MM.1S (cell line): ENCODE measurements at regions not wholly inside any gene's neighbourhood (a gene's known extent, or its start where the extent isn't known, plus 50 kb on each side); places are given as distances from the start of the nearest gene placed in this dataset.

ENCODE experiments used
- DNase-seq: peaks from one replicate; pipeline ENCODE4 v3.0.0-alpha.2; 2015
- H2AFZ ChIP-seq: fragments of 300-600 bp; sonication (generic); 2 replicates; pipeline ENCODE4 v1.6.0; 2016; ENCODE audit warnings: antibody characterized with exemption, low read length
- H3F3A ChIP-seq: fragments of 300-600 bp; sonication (generic); 2 replicates; pipeline ENCODE4 v1.6.1; 2016; ENCODE audit warnings: mild to moderate bottlenecking, antibody characterized with exemption, low read length, moderate library complexity, mixed read lengths; ENCODE audit not compliant: insufficient read depth
- H3K27ac ChIP-seq: fragments of 300-600 bp; sonication (generic); 2 replicates; pipeline ENCODE4 v1.5.1; 2016; ENCODE audit warnings: mild to moderate bottlenecking, low read length
- H3K27me3 ChIP-seq: fragments of 300-600 bp; sonication (generic); replicated peaks from 2 replicates; pipeline ENCODE4 v1.6.0; 2016; ENCODE audit warnings: low read length; ENCODE audit not compliant: insufficient read depth
- H3K36me3 ChIP-seq: fragments of 300-600 bp; sonication (generic); replicated peaks from 2 replicates; pipeline ENCODE4 v1.6.1; 2016; ENCODE audit warnings: mild to moderate bottlenecking, low read length, mixed read lengths; ENCODE audit not compliant: insufficient read depth
- H3K4me1 ChIP-seq: fragments of 300-600 bp; sonication (generic); 2 replicates; pipeline ENCODE4 v1.6.1; 2016; ENCODE audit warnings: low read length, mixed read lengths
- H3K4me2 ChIP-seq: fragments of 300-600 bp; sonication (generic); 2 replicates; pipeline ENCODE4 v1.6.0; 2016; ENCODE audit warnings: low read depth, low read length
- H3K4me3 ChIP-seq: fragments of 300-600 bp; sonication (generic); 2 replicates; pipeline ENCODE4 v1.5.1; 2016; ENCODE audit warnings: low read length, mixed read lengths
- H3K79me2 ChIP-seq: fragments of 300-600 bp; sonication (generic); 2 replicates; pipeline ENCODE4 v1.6.1; 2016; ENCODE audit warnings: mixed run types, low read length, mixed read lengths
- H3K9ac ChIP-seq: fragments of 300-600 bp; sonication (generic); 2 replicates; pipeline ENCODE4 v1.6.1; 2016; ENCODE audit warnings: low read length, mixed read lengths
- H3K9me2 ChIP-seq: fragments of 300-600 bp; sonication (generic); replicated peaks from 2 replicates; pipeline ENCODE4 v1.6.1; 2016; ENCODE audit warnings: mild to moderate bottlenecking, low read length, mixed read lengths; ENCODE audit not compliant: insufficient read depth
- H3K9me3 ChIP-seq: fragments of 300-600 bp; sonication (generic); replicated peaks from 2 replicates; pipeline ENCODE4 v1.6.1; 2016; ENCODE audit warnings: mild to moderate bottlenecking, low read length, mixed read lengths; ENCODE audit not compliant: insufficient read depth
- H4K20me1 ChIP-seq: fragments of 300-600 bp; sonication (generic); 2 replicates; pipeline ENCODE4 v1.6.1; 2016; ENCODE audit warnings: mild to moderate bottlenecking, low read length, moderate library complexity, mixed read lengths; ENCODE audit not compliant: insufficient read depth
- EZH2 ChIP-seq: fragments of 300-600 bp; sonication (generic); optimal IDR thresholded peaks from 2 replicates; pipeline ENCODE3; 2017; ENCODE audit warnings: low read depth, mild to moderate bottlenecking, antibody characterized with exemption, low read length, mixed read lengths
- EZH2phosphoT487 ChIP-seq: fragments of 300-600 bp; sonication (generic); IDR thresholded peaks from 2 replicates; pipeline ENCODE4 v1.6.1; 2018; ENCODE audit warnings: antibody characterized with exemption, low read length
- TF ChIP-seq, protein P1 (sequence below): fragments of 300-600 bp; sonication (generic); IDR thresholded peaks from 2 replicates; pipeline ENCODE4 v1.5.1; 2016; ENCODE audit warnings: antibody characterized with exemption, low read length, mixed read lengths

DNA sequence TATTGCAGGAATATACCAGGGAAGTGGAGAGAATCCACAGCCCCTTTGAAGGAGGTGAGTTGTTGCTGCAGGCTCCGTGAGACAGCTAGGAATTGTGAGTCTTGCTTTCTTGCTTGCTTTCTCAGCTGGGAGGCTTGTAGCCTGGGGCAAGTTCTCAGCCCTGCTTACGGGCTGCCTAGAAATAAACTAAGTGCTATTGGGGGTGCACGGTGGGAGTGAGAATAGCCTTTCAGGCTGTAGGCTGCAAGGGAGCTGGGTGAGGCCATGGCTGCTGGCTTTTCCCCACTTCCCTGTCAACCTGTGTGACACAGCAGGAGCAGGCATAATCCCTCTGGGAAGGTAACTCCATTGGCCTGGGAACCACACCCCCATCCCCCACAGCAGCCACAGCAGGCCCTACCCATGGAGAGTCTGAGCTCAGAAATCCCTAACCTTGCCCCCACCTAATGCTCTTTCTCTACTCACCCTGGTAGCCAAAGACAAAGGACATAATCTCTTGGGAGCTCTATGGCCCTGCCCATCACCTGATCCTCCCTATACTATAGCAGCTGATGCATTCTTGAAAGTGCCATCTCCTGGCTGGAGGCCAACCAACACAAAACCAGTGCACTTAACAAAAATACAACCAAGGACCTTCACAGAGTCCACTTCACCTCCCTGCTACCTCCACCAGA, 113.0 kb downstream of the MMRN1 start:
- no peaks in the 10 kb centered on the region for H4K20me1 ChIP-seq
- no peaks in the 10 kb centered on the region for H3K9me2 ChIP-seq
- H3K36me3 ChIP-seq, result no peaks in the 10 kb centered on the region
- TF ChIP-seq, protein P1, sequence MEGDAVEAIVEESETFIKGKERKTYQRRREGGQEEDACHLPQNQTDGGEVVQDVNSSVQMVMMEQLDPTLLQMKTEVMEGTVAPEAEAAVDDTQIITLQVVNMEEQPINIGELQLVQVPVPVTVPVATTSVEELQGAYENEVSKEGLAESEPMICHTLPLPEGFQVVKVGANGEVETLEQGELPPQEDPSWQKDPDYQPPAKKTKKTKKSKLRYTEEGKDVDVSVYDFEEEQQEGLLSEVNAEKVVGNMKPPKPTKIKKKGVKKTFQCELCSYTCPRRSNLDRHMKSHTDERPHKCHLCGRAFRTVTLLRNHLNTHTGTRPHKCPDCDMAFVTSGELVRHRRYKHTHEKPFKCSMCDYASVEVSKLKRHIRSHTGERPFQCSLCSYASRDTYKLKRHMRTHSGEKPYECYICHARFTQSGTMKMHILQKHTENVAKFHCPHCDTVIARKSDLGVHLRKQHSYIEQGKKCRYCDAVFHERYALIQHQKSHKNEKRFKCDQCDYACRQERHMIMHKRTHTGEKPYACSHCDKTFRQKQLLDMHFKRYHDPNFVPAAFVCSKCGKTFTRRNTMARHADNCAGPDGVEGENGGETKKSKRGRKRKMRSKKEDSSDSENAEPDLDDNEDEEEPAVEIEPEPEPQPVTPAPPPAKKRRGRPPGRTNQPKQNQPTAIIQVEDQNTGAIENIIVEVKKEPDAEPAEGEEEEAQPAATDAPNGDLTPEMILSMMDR, result no peak
- TF ChIP-seq EZH2phosphoT487, result no peak
- no peaks in the 10 kb centered on the region for H3K4me1 ChIP-seq
- H3K79me2 ChIP-seq, result no peaks in the 10 kb centered on the region
- H3F3A ChIP-seq, result no peaks in the 10 kb centered on the region
- no peak overlapping the region for H2AFZ ChIP-seq
- no peaks in the 10 kb centered on the region for H3K9me3 ChIP-seq
- no peak overlapping the region for H3K4me2 ChIP-seq
- H3K9ac ChIP-seq, result no peak overlapping the region
- no peak for DNase-seq
- no peak overlapping the region for H3K4me3 ChIP-seq
- no peak overlapping the region for H3K27ac ChIP-seq
- no peaks in the 10 kb centered on the region for H3K27me3 ChIP-seq

DNA sequence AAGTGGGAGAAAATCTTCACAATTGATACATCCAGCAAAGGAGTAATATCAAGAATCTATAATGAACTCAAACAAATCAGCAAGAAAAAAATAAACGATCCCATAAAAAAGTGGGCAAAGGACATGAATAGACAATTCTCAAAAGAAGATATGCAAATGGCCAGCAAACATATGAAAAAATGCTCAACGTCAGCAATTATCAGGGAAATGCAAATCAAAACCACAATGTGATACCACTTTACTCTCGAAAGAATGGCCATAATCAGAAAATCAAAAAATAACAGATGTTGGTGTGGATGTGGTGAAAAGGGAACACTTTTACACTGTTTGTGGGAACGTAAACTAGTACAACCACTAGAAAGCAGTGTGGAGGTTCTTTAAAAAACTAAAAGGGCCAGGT, 114.3 kb upstream of the CCSER1 start:
- H3K4me2 ChIP-seq, result no peak overlapping the region

DNA sequence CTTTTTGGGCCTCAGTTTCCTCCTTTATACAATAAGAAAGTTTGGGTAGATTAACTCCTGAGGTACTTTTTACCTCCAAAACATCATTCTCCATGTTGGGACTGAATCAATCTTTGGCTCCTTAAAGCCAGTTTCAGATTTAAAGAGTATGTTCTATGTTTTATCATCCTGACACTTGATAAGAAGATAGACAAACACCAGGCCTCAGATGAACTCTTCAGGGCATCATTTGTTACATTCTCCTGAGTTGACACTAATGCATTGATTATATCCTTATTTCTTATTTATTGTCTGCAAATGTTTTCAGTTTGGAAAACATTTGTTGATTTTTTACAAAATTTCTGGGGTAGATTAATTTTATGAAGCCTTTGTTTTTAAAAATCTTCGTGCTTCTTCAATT, 102.7 kb upstream of the CCSER1 start:
- H2AFZ ChIP-seq, result no peak overlapping the region
- no peaks in the 10 kb centered on the region for H3F3A ChIP-seq
- no peak for TF ChIP-seq EZH2
- TF ChIP-seq, protein P1, result no peak
- no peak for TF ChIP-seq EZH2phosphoT487
- H3K4me3 ChIP-seq, result no peak overlapping the region
- H3K27ac ChIP-seq, result no peak overlapping the region
- no peaks in the 10 kb centered on the region for H3K9me3 ChIP-seq
- H3K9ac ChIP-seq, result no peak overlapping the region
- no peaks in the 10 kb centered on the region for H3K79me2 ChIP-seq
- DNase-seq, result no peak
- H3K4me2 ChIP-seq, result no peak overlapping the region
- H4K20me1 ChIP-seq, result no peaks in the 10 kb centered on the region
- H3K9me2 ChIP-seq, result no peaks in the 10 kb centered on the region
- no peaks in the 10 kb centered on the region for H3K27me3 ChIP-seq
- no peaks in the 10 kb centered on the region for H3K36me3 ChIP-seq
- H3K4me1 ChIP-seq, result no peaks in the 10 kb centered on the region

More for the DNA sequence above, 114.3 kb upstream of the CCSER1 start:
- H3K27ac ChIP-seq, result no peak overlapping the region
- DNase-seq, result peak; percentile 60
- no peaks in the 10 kb centered on the region for H3K27me3 ChIP-seq
- no peaks in the 10 kb centered on the region for H3K79me2 ChIP-seq
- no peak overlapping the region for H3K9ac ChIP-seq
- no peaks in the 10 kb centered on the region for H3K36me3 ChIP-seq
- no peaks in the 10 kb centered on the region for H3K9me2 ChIP-seq
- no peaks in the 10 kb centered on the region for H3F3A ChIP-seq
- no peak overlapping the region for H3K4me3 ChIP-seq
- no peaks in the 10 kb centered on the region for H4K20me1 ChIP-seq
- no peak overlapping the region for H2AFZ ChIP-seq
- TF ChIP-seq, protein P1, result no peak
- no peak for TF ChIP-seq EZH2phosphoT487
- TF ChIP-seq EZH2, result no peak
- no peaks in the 10 kb centered on the region for H3K9me3 ChIP-seq
- no peaks in the 10 kb centered on the region for H3K4me1 ChIP-seq
